ENCODE measurements at regions not wholly inside any gene's neighbourhood (a gene's known extent, or its start where the extent isn't known, plus 50 kb on each side); places are given as distances from the start of the nearest gene placed in this dataset.
A peak's percentile ranks its signal among the peaks of the same experiment; 100 is the strongest.

DNA sequence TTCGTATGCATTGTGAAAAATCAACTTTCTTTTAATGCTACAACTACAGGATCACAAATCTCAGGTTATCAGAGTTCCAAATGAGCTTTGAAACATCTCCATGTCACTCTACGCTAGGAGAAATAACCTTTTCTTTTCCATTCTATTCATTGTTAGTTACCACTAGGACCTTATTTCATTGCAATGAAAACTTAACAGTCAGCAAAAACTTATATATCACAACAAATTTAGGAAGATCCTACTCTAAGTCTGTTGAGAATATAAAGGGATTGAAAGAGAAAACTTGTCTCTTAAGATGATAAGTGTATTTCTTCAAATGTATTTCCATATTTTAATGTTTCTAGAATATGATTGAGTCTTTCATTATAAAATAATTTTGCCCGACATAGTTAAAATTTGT lies 539.1 kb downstream of the TMTC2 start:
- Mint-ChIP-seq H3K27me3 (ENCODE audit: low read depth in 3 of 3) (peaks cover 0 to 12% (median 5%) of the 10 kb centered on the region in 3 donors), H3K36me3 (no peaks in the 10 kb centered on the region), H3K4me3 (no peak overlapping the region), H3K4me1 (peaks cover 9% of the 10 kb centered on the region), H3K9me3 (peaks cover 1 to 19% (median 11%) of the 10 kb centered on the region in 7 donors), H3K27ac (no peak overlapping the region)
- DNase-seq, result no peak
- Histone ChIP-seq H3K9ac (ENCODE audit: insufficient read depth, low read length, poor library complexity, severe bottlenecking) (no peak overlapping the region), H2AFZ (ENCODE audit: insufficient read depth, low read depth, low read length, poor library complexity, severe bottlenecking) (no peak overlapping the region), H3K4me1 (ENCODE audit: control insufficient read depth in 1 of 2, insufficient read depth in 2 of 2, low read length in 2 of 2) (peaks cover 5 to 11% of the 10 kb centered on the region in 2 donors), H3K36me3 (replicated peaks in 1 of 2; ENCODE audit: control insufficient read depth in 1 of 2, insufficient read depth in 2 of 2, low read length in 2 of 2) (no peaks in the 10 kb centered on the region), H3K27me3 (ENCODE audit: control insufficient read depth in 2 of 2, insufficient read depth in 2 of 2, low read length in 2 of 2) (no peaks in the 10 kb centered on the region), H3K4me2 (replicated peaks; ENCODE audit: extremely low read depth, low read length, poor library complexity, severe bottlenecking) (no peak overlapping the region), H3K4me3 (replicated peaks in 1 of 3; ENCODE audit: low read depth in 2 of 3, low read length in 3 of 3) (no peak overlapping the region), H3K9me3 (replicated peaks in 1 of 2; ENCODE audit: control insufficient read depth in 1 of 2, insufficient read depth in 1 of 2, low read length in 2 of 2) (no peaks in the 10 kb centered on the region), H3K27ac (ENCODE audit: low read depth in 1 of 2, low read length in 2 of 2) (no peak overlapping the region), H4K20me1 (ENCODE audit: insufficient read depth, low read length) (no peaks in the 10 kb centered on the region), H3K79me2 (ENCODE audit: insufficient read depth, low read length) (no peaks in the 10 kb centered on the region)
- intact Hi-C loops (cut with micrococcal nuclease), result no loop called here
- WGBS (ENCODE audit: insufficient coverage), result 100% methylated on average over 1 of the region's 3 CpGs
- TF ChIP-seq, protein P1, sequence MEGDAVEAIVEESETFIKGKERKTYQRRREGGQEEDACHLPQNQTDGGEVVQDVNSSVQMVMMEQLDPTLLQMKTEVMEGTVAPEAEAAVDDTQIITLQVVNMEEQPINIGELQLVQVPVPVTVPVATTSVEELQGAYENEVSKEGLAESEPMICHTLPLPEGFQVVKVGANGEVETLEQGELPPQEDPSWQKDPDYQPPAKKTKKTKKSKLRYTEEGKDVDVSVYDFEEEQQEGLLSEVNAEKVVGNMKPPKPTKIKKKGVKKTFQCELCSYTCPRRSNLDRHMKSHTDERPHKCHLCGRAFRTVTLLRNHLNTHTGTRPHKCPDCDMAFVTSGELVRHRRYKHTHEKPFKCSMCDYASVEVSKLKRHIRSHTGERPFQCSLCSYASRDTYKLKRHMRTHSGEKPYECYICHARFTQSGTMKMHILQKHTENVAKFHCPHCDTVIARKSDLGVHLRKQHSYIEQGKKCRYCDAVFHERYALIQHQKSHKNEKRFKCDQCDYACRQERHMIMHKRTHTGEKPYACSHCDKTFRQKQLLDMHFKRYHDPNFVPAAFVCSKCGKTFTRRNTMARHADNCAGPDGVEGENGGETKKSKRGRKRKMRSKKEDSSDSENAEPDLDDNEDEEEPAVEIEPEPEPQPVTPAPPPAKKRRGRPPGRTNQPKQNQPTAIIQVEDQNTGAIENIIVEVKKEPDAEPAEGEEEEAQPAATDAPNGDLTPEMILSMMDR (IDR thresholded peaks at IDR 0.05), result no peak

DNA sequence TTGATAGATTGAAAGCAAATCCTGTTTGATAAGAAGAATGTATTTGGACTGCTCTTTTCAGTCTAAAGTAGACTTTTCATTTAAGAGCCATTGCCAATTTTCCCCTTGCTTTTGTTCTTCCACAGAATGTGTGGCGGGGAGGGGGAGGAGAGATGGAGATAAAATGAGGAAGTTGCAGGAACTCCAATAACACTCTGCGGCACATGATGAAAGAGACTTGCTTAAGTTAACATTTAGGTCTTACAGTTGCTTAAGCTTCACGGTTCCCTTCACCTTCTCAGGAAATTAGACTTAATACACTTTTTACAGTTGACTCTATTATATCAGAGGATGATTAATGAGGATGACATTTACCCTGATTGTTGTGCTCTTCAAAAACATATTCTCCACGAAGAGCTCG lies 537.3 kb downstream of the TMTC2 start:
- Histone ChIP-seq H3K4me1 (ENCODE audit: control insufficient read depth in 1 of 2, insufficient read depth in 2 of 2, low read length in 2 of 2) (peaks cover 5 to 11% of the 10 kb centered on the region in 2 donors), H2AFZ (ENCODE audit: insufficient read depth, low read depth, low read length, poor library complexity, severe bottlenecking) (no peak overlapping the region), H3K27me3 (ENCODE audit: control insufficient read depth in 2 of 2, insufficient read depth in 2 of 2, low read length in 2 of 2) (no peaks in the 10 kb centered on the region), H3K9me3 (replicated peaks in 1 of 2; ENCODE audit: control insufficient read depth in 1 of 2, insufficient read depth in 1 of 2, low read length in 2 of 2) (no peaks in the 10 kb centered on the region), H3K4me2 (replicated peaks; ENCODE audit: extremely low read depth, low read length, poor library complexity, severe bottlenecking) (no peak overlapping the region), H4K20me1 (ENCODE audit: insufficient read depth, low read length) (no peaks in the 10 kb centered on the region), H3K79me2 (ENCODE audit: insufficient read depth, low read length) (no peaks in the 10 kb centered on the region), H3K4me3 (replicated peaks in 1 of 3; ENCODE audit: low read depth in 2 of 3, low read length in 3 of 3) (no peak overlapping the region), H3K27ac (ENCODE audit: low read depth in 1 of 2, low read length in 2 of 2) (no peak overlapping the region), H3K36me3 (replicated peaks in 1 of 2; ENCODE audit: control insufficient read depth in 1 of 2, insufficient read depth in 2 of 2, low read length in 2 of 2) (no peaks in the 10 kb centered on the region), H3K9ac (ENCODE audit: insufficient read depth, low read length, poor library complexity, severe bottlenecking) (no peak overlapping the region)
- Mint-ChIP-seq H3K36me3 (no peaks in the 10 kb centered on the region), H3K4me3 (no peak overlapping the region), H3K9me3 (peaks cover 0 to 19% (median 7%) of the 10 kb centered on the region in 7 donors), H3K27ac (no peak overlapping the region), H3K27me3 (ENCODE audit: low read depth in 3 of 3) (peaks cover 1 to 5% (median 2%) of the 10 kb centered on the region in 3 donors), H3K4me1 (peaks cover 9% of the 10 kb centered on the region)
- intact Hi-C loops (cut with micrococcal nuclease), result no loop called here
- TF ChIP-seq, protein P1 (IDR thresholded peaks at IDR 0.05), result no peak
- no CpG with 5 or more reads among the region's 5 CpGs for WGBS (ENCODE audit: insufficient coverage)
- DNase-seq, result peak; percentile 10 to 40 (median 22)

Data from CD14-positive monocyte (primary cell).